GM21737 (cell line): ENCODE measurements at regions not wholly inside any gene's neighbourhood (a gene's known extent, or its start where the extent isn't known, plus 50 kb on each side); places are given as distances from the start of the nearest gene placed in this dataset.
"Not testable (repeated sequence)": the region's sequence is repeated elsewhere in the genome, so short reads cannot be mapped to it uniquely, and the experiment has no call there.

Experiments
- ATAC-seq: cut with Tn5 transposase; IDR thresholded peaks from one replicate; pipeline ENCODE4 v1.9.1; 2021; ENCODE audit warnings: mild to moderate bottlenecking, moderate library complexity; ENCODE audit not compliant: unreplicated experiment

DNA sequence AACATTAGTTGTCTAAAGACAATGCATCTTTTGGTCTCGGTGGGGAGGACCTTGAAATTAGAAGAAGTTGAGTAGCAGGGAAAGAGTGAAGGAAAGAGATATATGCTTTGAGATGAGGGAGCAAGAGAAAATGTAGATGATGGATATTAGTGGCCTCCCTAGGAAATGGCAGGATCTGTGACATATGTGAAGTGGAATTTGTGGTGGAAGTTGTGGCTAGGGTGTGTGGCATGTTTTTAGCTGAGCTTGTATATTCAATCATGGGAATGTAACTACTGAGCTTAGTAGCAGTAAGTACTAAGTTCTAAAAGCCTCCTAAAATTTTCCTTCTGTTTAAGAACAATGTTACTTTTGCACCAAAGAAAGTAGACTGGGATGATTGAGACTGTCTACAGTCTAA is 382.8 kb upstream of the CTSO start:
- ATAC-seq, result no peak

DNA sequence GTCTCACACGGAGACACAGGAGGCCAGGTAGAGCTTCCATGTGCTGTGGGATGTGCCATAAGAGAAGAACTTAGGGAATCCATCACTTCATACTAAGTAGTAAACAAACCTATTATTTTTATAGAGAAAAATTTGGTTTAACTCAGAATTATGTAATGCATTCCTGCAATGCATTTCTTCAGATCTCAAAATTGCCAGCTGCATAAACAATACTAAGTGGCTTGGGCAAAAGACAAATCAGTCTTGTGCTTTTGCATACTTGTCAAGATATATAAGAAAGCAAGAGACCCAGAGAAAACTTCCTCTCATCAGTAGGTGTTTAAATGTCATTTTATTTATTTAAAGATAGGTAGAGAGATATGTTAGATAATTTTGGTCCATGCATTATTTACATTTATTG is 382.1 kb upstream of the CTSO start:
- no peak for ATAC-seq

DNA sequence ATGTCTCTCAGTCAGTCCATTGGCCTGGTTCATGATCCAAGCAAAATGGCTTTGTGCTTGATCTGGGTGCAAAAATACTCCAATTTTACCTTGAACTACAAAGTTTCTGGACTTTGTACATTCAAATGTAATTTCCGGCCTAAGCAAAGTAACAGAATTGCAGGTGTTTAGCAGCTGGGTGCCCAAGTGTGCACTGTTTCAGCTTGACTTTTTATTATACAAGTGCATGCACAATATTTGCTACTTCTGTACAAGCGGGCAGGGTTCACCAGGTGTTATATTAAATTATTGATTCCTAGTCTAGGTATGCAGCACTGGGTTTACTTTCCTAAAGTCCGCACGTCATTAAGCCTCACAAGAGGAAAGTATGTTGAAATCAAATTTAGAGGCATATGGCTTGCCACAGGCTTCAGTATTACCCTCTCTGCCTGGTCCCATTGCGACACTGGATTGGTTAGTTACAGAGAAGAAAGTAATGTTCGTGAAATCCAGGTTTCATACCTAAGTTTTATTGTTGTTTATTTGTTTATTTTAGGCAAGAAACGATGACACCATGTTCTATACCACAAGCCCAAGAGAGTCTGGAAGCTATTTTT is 376.9 kb upstream of the CTSO start:
- no peak for ATAC-seq

DNA sequence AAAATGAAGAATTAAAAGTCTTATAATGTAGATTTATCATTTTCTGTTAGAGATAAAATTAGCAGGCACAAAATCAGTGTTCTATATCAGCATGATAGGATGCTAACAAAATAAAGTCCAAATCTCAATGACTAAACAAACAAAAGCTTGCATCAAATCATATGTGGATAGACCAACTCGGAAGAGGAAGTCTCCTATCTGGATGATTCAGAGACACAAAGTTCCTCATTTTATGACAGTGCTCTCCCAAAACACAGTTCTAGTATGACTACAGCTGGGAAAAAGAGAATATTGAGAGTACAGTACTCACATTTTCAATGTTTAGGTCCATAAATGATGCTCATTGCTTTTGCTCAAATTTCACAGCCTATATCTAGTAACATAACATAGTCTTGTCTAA is 376.1 kb upstream of the CTSO start:
- ATAC-seq, result no peak

DNA sequence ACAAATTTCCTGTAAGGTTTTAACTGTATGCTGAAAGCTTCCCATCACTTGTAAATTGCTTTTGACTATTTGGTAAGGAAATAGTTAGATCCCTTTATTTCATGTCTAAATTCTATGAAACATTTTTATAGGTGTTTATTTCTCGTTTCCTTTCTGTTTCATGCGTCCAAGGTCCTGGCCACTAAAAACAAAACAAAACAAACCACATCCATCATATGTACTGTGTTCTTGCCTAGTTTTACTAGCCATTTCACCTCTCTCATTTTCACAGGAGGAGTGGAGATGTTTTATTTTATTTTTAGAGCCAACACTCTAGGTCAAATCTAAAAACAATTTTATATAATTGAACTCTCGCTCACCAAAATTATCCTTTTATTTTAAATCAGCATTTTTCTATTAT is 375.2 kb upstream of the CTSO start:
- ATAC-seq, result no peak

DNA sequence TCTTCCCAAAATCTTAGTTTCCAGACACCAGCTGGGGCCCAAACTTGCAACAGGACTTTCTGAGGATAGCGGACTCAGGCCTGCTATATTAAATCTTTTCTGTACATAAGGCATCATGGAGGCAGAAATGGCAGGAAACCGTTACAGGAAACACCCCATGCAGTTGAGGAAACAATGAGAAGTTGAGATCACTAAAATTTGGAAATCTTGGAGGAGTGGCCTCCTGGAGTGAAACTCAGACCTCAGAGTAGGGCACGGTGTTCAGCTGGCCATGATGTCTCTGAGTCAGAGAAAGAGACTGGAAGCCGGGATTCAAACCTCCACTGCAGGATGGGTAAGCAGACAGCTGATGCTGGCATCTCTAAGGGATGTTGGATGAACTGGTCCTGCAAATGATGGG is 372.6 kb upstream of the CTSO start:
- ATAC-seq, result no peak

DNA sequence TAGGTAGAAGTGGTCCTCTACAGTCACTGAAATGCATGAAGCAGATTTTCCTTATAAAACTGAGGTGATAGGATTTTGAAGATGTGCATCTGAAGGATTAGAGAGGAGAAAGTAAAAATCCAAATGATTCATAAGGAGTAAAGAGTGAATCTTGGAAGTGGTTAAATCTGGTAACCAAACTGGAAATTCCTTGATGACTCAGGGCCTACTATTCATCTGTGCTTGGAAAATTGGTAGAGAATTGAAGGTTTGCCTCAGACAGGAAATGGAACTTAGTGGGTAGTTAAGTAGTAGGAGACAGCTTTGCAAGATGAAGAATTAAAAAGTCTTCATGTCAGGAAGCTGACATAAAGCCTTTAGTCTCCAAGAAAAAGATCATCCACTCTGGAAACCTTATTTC is 368.9 kb upstream of the CTSO start:
- no peak for ATAC-seq

DNA sequence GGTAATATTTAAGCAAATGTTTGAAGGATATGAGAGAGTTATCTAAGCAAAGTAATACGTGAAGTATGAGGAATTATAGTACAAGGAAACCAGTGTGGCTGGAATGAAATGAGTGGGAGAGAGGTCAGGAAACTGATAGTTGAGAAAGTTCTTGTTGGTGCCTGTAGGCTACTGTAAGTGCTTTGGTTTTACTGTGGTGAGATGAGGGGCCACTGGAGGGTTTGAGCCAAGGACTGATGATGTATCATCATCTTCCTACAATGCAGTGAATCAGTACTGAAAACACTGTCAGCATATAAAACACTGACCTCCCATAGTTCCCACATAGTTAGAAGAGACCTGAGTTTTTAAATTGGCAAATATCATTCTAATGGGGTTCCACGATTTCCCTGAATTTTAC is 367.5 kb upstream of the CTSO start:
- ATAC-seq, result no peak

DNA sequence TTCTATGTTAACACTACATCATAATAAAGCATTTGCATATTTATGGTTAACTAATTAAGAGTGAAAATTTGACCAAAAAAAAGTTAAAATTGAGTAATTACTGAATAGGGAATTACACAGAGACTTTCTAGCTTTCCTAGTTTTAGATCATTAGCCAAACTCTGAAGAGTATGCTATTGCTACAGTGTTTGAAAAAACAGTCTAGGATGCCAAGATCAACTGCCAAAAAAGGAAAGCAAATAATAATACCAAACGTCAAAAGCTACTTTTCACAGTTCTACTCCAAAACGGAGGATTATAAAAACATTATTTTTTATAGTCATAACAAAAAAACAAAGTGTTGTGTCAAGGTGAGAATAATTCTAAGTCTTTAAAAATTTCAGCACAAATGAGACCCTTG is 359.8 kb upstream of the CTSO start:
- no peak for ATAC-seq

DNA sequence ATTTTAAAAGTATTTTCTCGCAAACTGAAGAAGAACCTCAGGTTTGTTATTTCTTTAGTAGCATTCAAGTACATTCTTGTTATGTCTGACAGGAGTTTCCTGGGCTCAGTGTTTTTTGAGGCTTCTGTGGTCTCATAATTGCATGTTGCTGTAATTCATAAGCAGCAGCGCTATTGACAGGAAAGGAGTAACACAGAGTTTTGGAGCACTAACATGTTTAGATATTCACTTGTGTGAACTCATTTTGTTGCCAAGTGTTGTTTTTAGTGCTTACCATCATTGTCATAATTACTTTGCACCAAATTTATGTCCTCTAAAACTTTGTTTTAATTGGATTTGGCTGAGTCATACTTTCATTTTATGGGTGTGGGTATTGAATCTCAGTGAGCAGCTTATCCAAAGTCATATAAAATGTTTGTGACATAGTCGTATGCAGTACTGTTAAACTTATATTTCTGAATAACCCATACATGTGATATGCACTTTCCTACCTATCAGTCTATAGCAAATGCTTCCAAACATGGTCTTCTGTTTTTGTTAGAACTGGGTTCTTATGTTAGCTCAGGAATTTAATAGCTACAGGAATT is 358.7 kb upstream of the CTSO start:
- no peak for ATAC-seq

DNA sequence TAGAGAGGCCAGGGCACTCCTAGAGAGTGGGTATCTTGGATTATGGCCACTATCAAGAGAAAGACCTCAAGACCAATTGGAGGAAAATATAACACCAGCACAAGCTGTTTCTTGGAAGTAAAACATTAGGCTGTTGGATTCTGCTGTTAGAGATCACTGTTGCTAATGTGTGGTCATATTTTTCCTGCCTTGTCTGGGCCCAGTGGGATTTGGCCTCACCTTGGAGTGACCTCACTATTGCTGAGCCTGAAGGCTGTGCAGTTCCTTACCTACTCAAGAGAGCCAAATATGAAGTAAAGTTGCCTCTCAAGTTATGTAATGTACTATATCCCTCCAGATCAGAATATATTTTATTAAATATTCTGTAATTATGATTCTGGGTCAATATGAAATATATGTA is 355.4 kb upstream of the CTSO start:
- ATAC-seq, result no peak

DNA sequence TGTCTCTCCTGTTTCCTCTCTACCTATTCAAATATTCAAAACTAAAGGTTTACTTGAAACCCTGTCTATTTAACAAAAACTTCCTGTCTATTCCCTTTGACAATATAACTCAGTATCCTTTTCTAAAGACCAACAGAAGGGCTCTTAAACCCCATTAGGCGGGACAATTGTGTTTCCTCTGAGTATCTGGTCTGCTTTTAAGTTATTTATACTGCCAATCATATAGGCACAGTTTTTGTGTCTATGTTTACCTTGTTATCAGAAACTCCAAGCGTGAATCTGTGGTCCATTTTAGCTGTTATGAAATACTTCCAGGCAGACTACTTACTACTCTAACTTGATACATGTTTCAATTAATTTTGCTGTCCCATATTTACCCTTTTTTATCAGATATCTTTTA is 350.0 kb upstream of the CTSO start:
- no peak for ATAC-seq

DNA sequence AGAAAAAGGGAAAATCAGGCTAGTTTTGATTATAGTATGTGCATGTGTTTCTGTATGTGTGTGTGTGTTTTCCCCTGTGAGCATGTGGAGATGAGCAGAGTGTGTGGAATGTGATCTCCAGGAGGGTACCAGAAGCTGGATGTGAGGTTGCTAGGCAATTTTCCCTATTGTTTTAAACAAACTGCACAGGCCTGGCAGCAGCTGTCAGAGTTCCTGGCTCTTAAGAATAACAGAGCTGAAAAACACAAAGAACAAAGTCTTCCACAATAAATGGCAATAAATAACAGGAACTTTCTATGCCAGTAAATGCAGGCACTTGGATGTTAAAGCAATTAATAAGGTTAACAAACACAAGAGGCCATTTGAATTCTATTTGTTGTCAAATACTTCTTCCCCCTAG is 344.6 kb upstream of the CTSO start:
- no peak for ATAC-seq

DNA sequence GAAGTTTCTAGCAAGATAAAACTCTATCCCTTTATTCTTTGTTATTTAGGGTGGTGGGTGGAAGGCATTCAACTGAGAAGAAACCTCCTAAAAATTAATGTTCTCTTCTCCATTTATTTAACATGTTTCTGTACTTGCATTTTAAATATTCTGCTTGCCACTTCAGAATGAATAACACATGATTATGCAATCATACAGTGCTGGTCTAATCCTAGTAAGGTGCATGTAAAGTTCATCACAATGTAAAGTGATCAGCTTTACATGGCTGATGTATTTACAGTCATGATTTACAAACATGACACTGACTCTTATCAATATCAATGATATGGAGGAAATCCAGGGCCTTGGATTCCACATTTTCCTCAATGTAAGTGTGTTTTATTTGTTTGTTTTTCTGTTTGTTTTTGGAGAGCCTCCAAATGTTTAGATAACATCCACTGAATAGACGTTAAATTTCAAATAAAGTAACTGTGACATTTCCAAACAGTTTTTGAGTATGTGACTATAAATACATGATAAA is 342.1 kb upstream of the CTSO start:
- ATAC-seq, result no peak

DNA sequence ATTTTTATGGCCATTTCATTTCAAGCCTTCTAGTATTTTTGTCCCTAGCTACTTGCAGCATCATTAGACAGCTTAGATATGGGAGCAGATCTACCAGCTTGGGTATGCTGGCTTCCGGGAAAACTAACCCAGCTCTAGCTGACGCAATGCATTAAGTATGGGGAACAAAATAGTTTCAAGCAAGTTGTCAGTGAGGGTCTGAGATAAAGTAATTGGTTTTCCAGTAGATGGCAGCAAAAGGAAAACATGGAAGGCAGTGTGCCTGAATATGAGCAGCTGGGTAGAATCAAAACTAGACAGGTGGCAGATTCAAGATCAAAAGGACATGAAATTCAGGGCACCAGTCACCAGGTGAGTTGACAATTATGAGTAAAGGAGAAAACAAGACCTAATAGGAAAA is 340.9 kb upstream of the CTSO start:
- no peak for ATAC-seq

DNA sequence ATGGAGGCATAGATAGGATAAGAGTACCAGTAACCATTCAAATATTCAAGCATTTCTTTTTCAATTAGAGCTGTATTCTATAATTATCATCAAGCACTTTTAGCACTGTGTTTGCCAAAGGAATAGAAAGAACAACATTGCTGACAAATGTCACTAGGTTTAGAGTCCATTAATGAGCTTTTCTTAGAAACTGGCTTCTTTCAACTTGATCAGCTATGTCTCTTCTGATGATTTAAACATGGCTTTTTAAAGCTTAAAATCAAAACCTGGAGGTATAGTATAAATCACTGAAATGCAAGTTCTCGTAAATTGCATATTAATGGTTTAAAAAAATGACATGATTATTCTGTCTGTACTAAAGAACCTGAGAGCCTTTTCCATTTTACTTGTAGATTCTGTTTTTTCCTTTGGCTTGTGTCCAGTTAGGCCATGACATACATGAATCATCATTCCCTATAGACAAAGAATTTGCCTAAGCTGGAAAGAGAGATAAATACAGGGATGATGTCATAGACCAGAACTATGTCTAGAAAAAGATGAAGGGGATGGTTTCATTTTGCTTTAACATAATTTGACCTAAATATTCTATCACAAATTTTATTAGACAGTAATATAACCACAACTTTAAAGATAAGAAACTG is 340.1 kb upstream of the CTSO start:
- ATAC-seq, result no peak

DNA sequence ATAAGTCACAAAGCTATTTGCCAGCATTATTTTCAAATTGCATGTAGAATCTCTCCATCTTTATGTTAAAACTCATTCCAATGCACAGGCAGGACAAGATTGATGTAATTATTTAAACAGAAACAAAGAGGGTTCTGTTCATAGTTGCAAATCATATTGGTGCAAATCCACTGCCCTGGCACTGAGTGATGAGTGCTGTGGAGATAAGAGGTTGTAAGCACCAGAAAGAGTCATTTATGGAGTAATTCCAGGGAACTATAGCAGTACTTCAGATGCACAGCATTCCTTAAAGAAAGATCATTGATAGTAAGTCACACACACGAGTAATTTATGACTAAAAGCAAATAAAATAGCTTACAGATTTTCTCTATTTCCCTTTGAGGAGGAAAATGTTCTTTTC is 337.7 kb upstream of the CTSO start:
- no peak for ATAC-seq

DNA sequence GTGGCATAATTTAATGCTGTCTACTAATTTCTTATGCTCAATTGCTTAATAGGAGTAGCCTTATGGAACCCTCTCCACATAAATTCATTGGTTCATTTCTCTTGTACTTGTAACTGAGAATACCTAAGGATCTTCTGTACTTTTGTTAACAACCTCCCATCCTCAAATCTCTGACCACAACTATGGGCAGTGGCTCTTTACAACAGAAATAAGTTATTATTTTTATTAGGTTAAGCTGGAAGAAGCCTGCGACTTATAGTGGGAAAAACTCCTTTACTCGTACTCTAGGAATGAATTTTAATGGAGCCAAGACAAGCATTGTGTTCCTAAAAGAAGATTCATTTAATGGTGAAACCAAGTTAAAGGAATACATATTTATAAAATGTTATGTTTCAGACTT is 337.1 kb upstream of the CTSO start:
- ATAC-seq, result no peak

DNA sequence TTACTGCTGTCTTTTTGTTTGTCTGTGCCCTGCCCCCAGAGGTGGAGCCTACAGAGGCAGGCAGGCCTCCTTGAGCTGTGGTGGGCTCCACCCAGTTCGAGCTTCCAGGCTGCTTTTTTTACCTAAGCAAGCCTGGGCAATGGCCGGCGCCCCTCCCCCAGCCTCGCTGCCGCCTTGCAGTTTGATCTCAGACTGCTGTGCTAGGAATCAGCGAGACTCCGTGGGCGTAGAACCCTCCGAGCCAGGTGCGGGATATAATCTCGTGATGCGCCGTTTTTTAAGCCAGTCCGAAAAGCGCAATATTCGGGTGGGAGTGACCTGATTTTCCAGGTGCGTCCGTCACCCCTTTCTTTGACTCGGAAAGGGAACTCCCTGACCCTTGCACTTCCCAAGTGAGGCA is 336.4 kb upstream of the CTSO start:
- ATAC-seq, result not testable (repeated sequence)

DNA sequence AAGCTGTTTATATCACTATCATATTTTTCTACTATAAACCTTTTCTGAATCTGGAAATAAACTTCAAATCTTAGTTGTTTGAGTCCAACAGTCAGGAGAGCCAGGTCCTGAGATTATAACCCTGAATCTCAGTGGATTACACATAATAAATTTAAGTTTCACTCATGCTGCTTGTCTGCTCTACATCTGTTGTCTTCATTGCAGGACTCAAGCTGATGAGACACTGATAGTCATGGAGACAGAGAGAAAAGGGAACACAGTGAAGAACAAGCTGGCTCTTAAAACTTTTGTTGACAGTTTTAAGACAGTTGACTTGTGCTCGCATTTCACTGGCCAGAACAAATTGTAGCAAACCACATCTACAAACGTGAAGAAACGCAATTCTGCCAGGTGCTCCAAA is 327.0 kb upstream of the CTSO start:
- no peak for ATAC-seq

DNA sequence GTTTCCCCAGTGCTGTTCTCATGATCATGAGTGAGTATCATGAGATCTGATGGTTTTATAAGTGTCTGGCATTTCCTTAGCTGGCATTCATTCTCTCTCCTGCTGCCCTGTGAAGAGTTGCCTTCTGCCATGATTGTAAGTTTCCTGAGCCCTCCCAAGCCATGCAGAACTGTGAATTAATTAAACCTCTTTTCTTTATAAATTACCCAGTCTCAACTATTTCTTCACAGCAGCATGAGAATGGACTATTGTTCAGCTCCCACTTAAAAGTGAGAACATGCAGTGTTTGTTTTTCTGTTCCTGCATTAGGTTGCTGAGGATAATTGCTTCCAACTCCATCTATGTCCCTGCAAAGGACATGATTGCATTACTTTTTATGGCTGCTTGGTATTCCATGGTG is 311.7 kb upstream of the CTSO start:
- ATAC-seq, result no peak

DNA sequence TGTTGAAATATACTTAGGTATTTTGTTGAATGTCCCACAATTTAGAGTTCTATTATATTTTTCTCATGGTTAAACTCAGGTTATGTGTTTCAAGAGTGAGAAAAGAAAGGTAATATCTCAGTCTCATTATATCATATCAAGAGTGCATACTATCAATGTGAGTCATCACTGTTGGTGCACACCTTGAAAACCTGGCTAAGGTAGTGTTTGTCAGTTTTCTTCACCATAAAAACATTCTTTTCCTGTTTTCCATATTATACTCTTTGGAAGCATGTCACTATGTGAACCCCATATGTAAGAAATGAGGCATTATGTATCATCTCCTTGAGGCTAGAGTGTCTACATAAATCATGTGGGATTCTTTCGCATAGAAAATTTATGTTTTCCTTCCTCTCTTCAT is 307.6 kb upstream of the CTSO start:
- ATAC-seq, result no peak
